GM12878 (cell line): ENCODE measurements at regions not wholly inside any gene's neighbourhood (a gene's known extent, or its start where the extent isn't known, plus 50 kb on each side); places are given as distances from the start of the nearest gene placed in this dataset.

Source experiments
- ATAC-seq: fragments of 200-7000 bp; cut with Tn5 transposase; 3 replicates; pipeline ENCODE4 v1.9.1; 2020; ENCODE audit warnings: mild to moderate bottlenecking, moderate library complexity
- BruUV-seq: library from RNA; stranded (reverse); fragments of 400-500 nt; replicated peaks from 2 replicates; lab custom pipeline; 2021; lab: Mats Ljungman, UMichigan
- CTCF ChIA-PET: fragments of 300-600 bp; sonication (Branson Sonifier 250); formaldehyde crosslinking; extraction: SDS; loops from one replicate; lab custom pipeline; 2021; ENCODE audit warnings: inconsistent platforms; lab: Yijun Ruan, JAX
- POLR2A ChIA-PET: fragments of 350-600 bp; formaldehyde crosslinking; extraction: SDS; loops from one replicate; lab custom pipeline; 2021; ENCODE audit warnings: inconsistent platforms; lab: Charles Lee
- RAD21 ChIA-PET: fragments of 300-600 bp; sonication (Branson Sonifier 250); formaldehyde crosslinking; loops from one replicate; lab custom pipeline; 2023; ENCODE audit warnings: antibody characterized with exemption; ENCODE audit not compliant: unreplicated experiment; lab: Charles Lee
- SMC1A ChIA-PET: fragments of 300-600 bp; sonication (Branson Sonifier 250); formaldehyde crosslinking; loops from one replicate; lab custom pipeline; 2023; ENCODE audit not compliant: unreplicated experiment, uncharacterized antibody; lab: Charles Lee
- DNase-seq: peaks from one replicate; pipeline ENCODE4 v3.0.0-alpha.2; 2011; ENCODE audit warnings: low read depth, low spot score
- FAIRE-seq: peaks from 3 replicates; lab custom pipeline; 2011; peaks lifted over from hg19 to GRCh38; lab: Jason Lieb, UNC
- H2AFZ ChIP-seq: 2 replicates; pipeline ENCODE4 v1.6.0; 2011; ENCODE audit warnings: low read depth, low read length, control low read depth; ENCODE audit not compliant: control insufficient read depth
- H3K27ac ChIP-seq: 2 replicates; pipeline ENCODE4 v1.5.1; 2011; ENCODE audit warnings: control low read depth; ENCODE audit not compliant: control insufficient read depth, insufficient read depth
- H3K27me3 ChIP-seq, 2 experiments: replicated peaks in 1 of 2; 2 replicates each; pipeline versions ENCODE4 v1.6.0 to v1.6.1; 2011; ENCODE audit warnings: low read length in 1 of 2; ENCODE audit not compliant: control insufficient read depth in 2 of 2, insufficient read depth in 2 of 2
- H3K36me3 ChIP-seq, 2 experiments: 2 replicates each; pipeline ENCODE4 v1.5.1; 2011; ENCODE audit warnings: low read length in 1 of 2; ENCODE audit not compliant: control insufficient read depth in 2 of 2, insufficient read depth in 2 of 2
- H3K4me1 ChIP-seq: 2 replicates; pipeline ENCODE4 v1.6.1; 2011; ENCODE audit warnings: mild to moderate bottlenecking, low read length, moderate library complexity, mixed read lengths; ENCODE audit not compliant: control insufficient read depth, insufficient read depth
- H3K4me2 ChIP-seq: 2 replicates; pipeline ENCODE4 v1.6.0; 2011; ENCODE audit warnings: control low read depth; ENCODE audit not compliant: control insufficient read depth, insufficient read depth
- H3K4me3 ChIP-seq: fragments of 200-600 bp; sonication (generic); 2 replicates; pipeline ENCODE4 v1.5.1; 2016
- H3K79me2 ChIP-seq: 2 replicates; pipeline ENCODE4 v1.6.0; 2011; ENCODE audit warnings: low read length; ENCODE audit not compliant: control insufficient read depth, insufficient read depth
- H3K9ac ChIP-seq: 2 replicates; pipeline ENCODE4 v1.8.0; 2011; ENCODE audit warnings: low read length, control low read depth, mixed read lengths; ENCODE audit not compliant: control insufficient read depth, insufficient read depth
- H3K9me3 ChIP-seq: replicated peaks from 3 replicates; pipeline ENCODE4 v1.5.1; 2011; ENCODE audit warnings: mild to moderate bottlenecking, low read length; ENCODE audit not compliant: control insufficient read depth, insufficient read depth
- H4K20me1 ChIP-seq: 2 replicates; pipeline ENCODE4 v1.6.0; 2011; ENCODE audit not compliant: control insufficient read depth, insufficient read depth
- BACH1 ChIP-seq: fragments of 450-650 bp; IDR thresholded peaks from 2 replicates; pipeline ENCODE4 v1.6.1; 2017; ENCODE audit warnings: mild to moderate bottlenecking, borderline replicate concordance
- ESRRA ChIP-seq: IDR thresholded peaks from 2 replicates; pipeline ENCODE4 v1.6.1; 2012; ENCODE audit warnings: mild to moderate bottlenecking, low read length, improper control_type of control experiment
- FOXM1 ChIP-seq: IDR thresholded peaks from 2 replicates; pipeline ENCODE4 v1.6.1; 2012; ENCODE audit warnings: low read depth, mild to moderate bottlenecking, inconsistent platforms, low read length, moderate library complexity
- GATAD2B ChIP-seq: fragments of 450-650 bp; conservative IDR thresholded peaks from 2 replicates; pipeline ENCODE4 v1.6.1; 2017; ENCODE audit warnings: low read depth, mild to moderate bottlenecking, moderate library complexity
- IKZF2 ChIP-seq, 2 experiments: fragments of 450-650 bp; IDR thresholded peaks; 2 replicates each; pipeline ENCODE4 v1.6.1; 2017; ENCODE audit warnings: mild to moderate bottlenecking in 2 of 2, moderate library complexity in 2 of 2
- KAT2A ChIP-seq: conservative IDR thresholded peaks from 2 replicates; pipeline ENCODE4 v1.6.1; 2011; ENCODE audit warnings: low read depth, low read length; ENCODE audit not compliant: control insufficient read depth
- KDM1A ChIP-seq: fragments of 200-600 bp; sonication (generic); IDR thresholded peaks from 2 replicates; pipeline ENCODE4 v1.6.1; 2016; ENCODE audit warnings: borderline replicate concordance
- MEF2B ChIP-seq: fragments of 450-650 bp; IDR thresholded peaks from 2 replicates; pipeline ENCODE4 v1.6.1; 2018; ENCODE audit warnings: mild to moderate bottlenecking, moderate library complexity; ENCODE audit not compliant: partially characterized antibody, poor library complexity, severe bottlenecking
- MYC ChIP-seq: IDR thresholded peaks from 2 replicates; pipeline ENCODE4 v1.6.1; 2011; ENCODE audit warnings: mild to moderate bottlenecking, low read length, moderate library complexity, inconsistent platforms; ENCODE audit not compliant: insufficient read depth, insufficient replicate concordance, insufficient read length, severe bottlenecking
- NFXL1 ChIP-seq: fragments of 450-650 bp; IDR thresholded peaks from 2 replicates; pipeline ENCODE4 v1.6.1; 2017; ENCODE audit warnings: antibody characterized with exemption, mild to moderate bottlenecking, borderline replicate concordance
- NR2F1 ChIP-seq: fragments of 450-650 bp; conservative IDR thresholded peaks from 2 replicates; pipeline ENCODE4 v1.6.1; 2017; ENCODE audit warnings: mild to moderate bottlenecking
- PAX5 ChIP-seq: IDR thresholded peaks from 2 replicates; pipeline ENCODE4 v1.6.1; 2011; ENCODE audit warnings: low read depth, low read length, borderline replicate concordance
- PML ChIP-seq: IDR thresholded peaks from 2 replicates; pipeline ENCODE4 v1.6.1; 2012; ENCODE audit warnings: low read length, inconsistent platforms
- POLR2A ChIP-seq: IDR thresholded peaks from 2 replicates; pipeline ENCODE4 v1.6.1; 2011; ENCODE audit warnings: low read depth, mild to moderate bottlenecking, low read length
- POLR2AphosphoS5 ChIP-seq: IDR thresholded peaks from 2 replicates; pipeline ENCODE4 v1.6.1; 2011; ENCODE audit warnings: mild to moderate bottlenecking, low read length, inconsistent platforms
- RBBP5 ChIP-seq: fragments of 200-600 bp; sonication (generic); conservative IDR thresholded peaks from 2 replicates; pipeline ENCODE4 v1.6.1; 2016
- SUZ12 ChIP-seq: fragments of 200-600 bp; sonication (generic); IDR thresholded peaks from one replicate; pipeline ENCODE4 v1.6.1; 2018; ENCODE audit warnings: antibody characterized with exemption, mild to moderate bottlenecking; ENCODE audit not compliant: unreplicated experiment
- TAF1 ChIP-seq: IDR thresholded peaks from 2 replicates; pipeline ENCODE4 v1.6.1; 2011; ENCODE audit warnings: mild to moderate bottlenecking, low read depth, low read length, borderline replicate concordance
- WGBS: methylation state at CpG from one replicate; pipeline ENCODE4 v1.1.6; 2016; ENCODE audit warnings: low lambda C conversion rate; ENCODE audit not compliant: insufficient replicate concordance, insufficient coverage; ENCODE audit errors: missing lambda C conversion rate; 5-methylcytosine and 5-hydroxymethylcytosine counted together
- in situ Hi-C: fragments of 300-500 bp; cut with MboI; formaldehyde crosslinking; loops from 9 replicates; pipeline ENCODE4 v1.14.3; 2018; ENCODE audit warnings: mixed read lengths
- intact Hi-C: fragments of 100-400 bp; cut with micrococcal nuclease; formaldehyde crosslinking; loops from one replicate; pipeline ENCODE4 v1.14.2; 2022; ENCODE audit not compliant: unreplicated experiment
- TF ChIP-seq, protein P1 (sequence below): IDR thresholded peaks from 2 replicates; pipeline ENCODE4 v1.6.1; 2012; ENCODE audit warnings: low read depth, low read length, improper control_type of control experiment
- TF ChIP-seq, protein P2 (sequence below): fragments of 450-650 bp; IDR thresholded peaks from 2 replicates; pipeline ENCODE4 v1.6.1; 2017; ENCODE audit warnings: antibody characterized with exemption, mild to moderate bottlenecking, moderate library complexity

DNA sequence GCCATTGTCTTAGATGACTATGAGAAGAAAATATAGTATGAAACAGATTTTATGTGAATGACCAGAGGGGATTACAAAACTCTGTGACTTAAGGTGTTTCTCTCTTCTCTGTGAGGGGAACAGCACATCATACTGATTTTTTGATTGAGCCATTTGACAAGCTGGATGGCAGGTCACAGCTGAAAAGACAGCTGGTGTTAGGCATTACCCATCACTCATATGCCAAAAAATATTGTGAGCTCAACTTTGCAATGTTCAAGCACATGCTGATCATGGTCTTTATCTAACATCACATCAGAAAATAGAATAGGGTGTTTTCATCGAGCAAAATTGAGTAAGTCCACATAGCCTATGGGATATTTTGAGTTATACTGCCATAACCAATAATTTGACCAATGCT, 86.7 kb upstream of the TECRL start (continued):
- TF ChIP-seq SUZ12 (no peak), RBBP5 (no peak), BACH1 (no peak), PAX5 (no peak)

DNA sequence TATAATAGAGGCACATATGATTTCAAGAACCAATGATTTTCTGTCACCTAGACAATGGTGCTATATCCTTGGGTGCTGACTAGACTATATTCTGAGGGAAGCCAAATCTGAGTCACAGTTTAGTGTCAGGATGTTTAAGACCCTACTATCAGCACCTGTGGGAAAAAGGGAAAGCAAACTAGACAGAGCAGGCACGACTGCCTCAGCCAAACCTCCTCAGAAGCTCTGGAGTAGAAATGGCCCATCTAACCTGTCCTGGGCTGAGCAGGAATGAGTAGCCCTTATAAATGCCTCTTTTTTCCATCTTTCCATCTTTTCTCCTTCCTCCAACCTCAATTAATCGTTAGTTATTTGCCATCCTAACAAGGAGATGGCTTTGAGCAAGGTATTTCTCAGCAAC, 80.4 kb upstream of the TECRL start:
- in situ Hi-C loops: no loop called here
- Histone ChIP-seq H3K9ac (no peak overlapping the region), H3K79me2 (no peaks in the 10 kb centered on the region), H3K9me3 (no peaks in the 10 kb centered on the region), H3K4me3 (no peak overlapping the region), H4K20me1 (no peaks in the 10 kb centered on the region), H3K27ac (no peak overlapping the region), H2AFZ (no peak overlapping the region), H3K4me1 (no peaks in the 10 kb centered on the region), H3K4me2 (no peak overlapping the region), H3K36me3 (no peaks in the 10 kb centered on the region), H3K27me3 (no peaks in the 10 kb centered on the region)
- TF ChIP-seq FOXM1: no peak
- TF ChIP-seq POLR2AphosphoS5: no peak
- TF ChIP-seq, protein P1, sequence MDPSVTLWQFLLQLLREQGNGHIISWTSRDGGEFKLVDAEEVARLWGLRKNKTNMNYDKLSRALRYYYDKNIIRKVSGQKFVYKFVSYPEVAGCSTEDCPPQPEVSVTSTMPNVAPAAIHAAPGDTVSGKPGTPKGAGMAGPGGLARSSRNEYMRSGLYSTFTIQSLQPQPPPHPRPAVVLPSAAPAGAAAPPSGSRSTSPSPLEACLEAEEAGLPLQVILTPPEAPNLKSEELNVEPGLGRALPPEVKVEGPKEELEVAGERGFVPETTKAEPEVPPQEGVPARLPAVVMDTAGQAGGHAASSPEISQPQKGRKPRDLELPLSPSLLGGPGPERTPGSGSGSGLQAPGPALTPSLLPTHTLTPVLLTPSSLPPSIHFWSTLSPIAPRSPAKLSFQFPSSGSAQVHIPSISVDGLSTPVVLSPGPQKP: no peak
- no peak for TF ChIP-seq NR2F1
- TF ChIP-seq MYC: no peak
- no peak for TF ChIP-seq TAF1
- no peak for TF ChIP-seq KAT2A
- no peak for TF ChIP-seq PAX5
- no peak for TF ChIP-seq KDM1A
- no peak for TF ChIP-seq IKZF2 (IDR thresholded peaks at IDR 0.05)
- no peak for TF ChIP-seq POLR2A
- TF ChIP-seq, protein P2, sequence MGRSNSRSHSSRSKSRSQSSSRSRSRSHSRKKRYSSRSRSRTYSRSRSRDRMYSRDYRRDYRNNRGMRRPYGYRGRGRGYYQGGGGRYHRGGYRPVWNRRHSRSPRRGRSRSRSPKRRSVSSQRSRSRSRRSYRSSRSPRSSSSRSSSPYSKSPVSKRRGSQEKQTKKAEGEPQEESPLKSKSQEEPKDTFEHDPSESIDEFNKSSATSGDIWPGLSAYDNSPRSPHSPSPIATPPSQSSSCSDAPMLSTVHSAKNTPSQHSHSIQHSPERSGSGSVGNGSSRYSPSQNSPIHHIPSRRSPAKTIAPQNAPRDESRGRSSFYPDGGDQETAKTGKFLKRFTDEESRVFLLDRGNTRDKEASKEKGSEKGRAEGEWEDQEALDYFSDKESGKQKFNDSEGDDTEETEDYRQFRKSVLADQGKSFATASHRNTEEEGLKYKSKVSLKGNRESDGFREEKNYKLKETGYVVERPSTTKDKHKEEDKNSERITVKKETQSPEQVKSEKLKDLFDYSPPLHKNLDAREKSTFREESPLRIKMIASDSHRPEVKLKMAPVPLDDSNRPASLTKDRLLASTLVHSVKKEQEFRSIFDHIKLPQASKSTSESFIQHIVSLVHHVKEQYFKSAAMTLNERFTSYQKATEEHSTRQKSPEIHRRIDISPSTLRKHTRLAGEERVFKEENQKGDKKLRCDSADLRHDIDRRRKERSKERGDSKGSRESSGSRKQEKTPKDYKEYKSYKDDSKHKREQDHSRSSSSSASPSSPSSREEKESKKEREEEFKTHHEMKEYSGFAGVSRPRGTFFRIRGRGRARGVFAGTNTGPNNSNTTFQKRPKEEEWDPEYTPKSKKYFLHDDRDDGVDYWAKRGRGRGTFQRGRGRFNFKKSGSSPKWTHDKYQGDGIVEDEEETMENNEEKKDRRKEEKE: no peak
- no peak for TF ChIP-seq MEF2B
- no peak for TF ChIP-seq GATAD2B
- TF ChIP-seq NFXL1: no peak
- TF ChIP-seq ESRRA: no peak
- no peak for TF ChIP-seq PML
- FAIRE-seq (no peak), ATAC-seq (no peak), DNase-seq (no peak)
- ChIA-PET POLR2A (interaction anchor here (0.6 kb wide), 1 partner anchor 45 kb away, joined by 3 read pairs; no protein-coding TSS in a partner anchor), CTCF (no interaction called here), SMC1A (no interaction called here), RAD21 (no interaction called here)
- intact Hi-C loops: no loop called here
- BruUV-seq: no TSS peak
- 0% methylated on average over 2 of the region's 2 CpGs for WGBS
